NAMALWA (cell line): ENCODE measurements at regions not wholly inside any gene's neighbourhood (a gene's known extent, or its start where the extent isn't known, plus 50 kb on each side); places are given as distances from the start of the nearest gene placed in this dataset.
A peak's percentile ranks its signal among the peaks of the same experiment; 100 is the strongest.

Experiments
- DNase-seq: peaks from one replicate; pipeline ENCODE4 v3.0.0-alpha.2; 2015; ENCODE audit warnings: low spot score

- peak; percentile 76 for DNase-seq
Observed at GRCh38 chr13:40480012-40480914, 186.2 kb downstream of the FOXO1 start.

DNA sequence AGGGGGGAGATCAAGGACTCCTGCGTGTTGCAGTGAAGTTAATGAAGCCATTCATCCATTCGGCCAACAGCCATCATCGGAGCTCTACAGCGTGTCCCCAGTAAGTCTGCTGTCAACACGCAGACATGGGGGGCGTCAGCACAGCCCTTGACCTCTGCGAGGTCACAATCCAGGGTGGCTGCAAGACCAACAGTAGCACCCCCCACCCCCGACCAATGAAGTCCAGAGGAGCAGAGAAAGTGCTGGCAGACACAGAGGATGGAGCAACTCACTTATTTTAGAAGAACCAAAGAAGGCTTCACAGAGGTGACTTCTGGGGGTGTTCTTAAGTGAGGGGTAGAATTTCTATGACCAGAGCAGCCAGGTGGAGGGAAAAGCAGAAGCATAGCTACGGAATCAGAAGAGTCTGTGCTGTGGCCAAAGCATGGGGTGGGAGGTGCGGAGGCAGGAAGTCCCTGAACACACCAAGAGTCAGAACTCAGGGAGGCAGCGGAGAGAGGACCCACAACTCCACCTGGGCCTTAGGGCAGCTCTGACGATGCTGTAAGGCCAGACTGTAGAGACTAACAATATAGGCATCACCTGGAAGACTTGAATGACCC is 185.4 kb downstream of the FOXO1 start:
- peak; percentile 70 for DNase-seq

GRCh38 chr13:40483601-40484000 is 182.8 kb downstream of the FOXO1 start:
- DNase-seq = no peak

- DNase-seq = no peak
Observed at GRCh38 chr13:40484101-40484800, 182.2 kb downstream of the FOXO1 start.

DNA sequence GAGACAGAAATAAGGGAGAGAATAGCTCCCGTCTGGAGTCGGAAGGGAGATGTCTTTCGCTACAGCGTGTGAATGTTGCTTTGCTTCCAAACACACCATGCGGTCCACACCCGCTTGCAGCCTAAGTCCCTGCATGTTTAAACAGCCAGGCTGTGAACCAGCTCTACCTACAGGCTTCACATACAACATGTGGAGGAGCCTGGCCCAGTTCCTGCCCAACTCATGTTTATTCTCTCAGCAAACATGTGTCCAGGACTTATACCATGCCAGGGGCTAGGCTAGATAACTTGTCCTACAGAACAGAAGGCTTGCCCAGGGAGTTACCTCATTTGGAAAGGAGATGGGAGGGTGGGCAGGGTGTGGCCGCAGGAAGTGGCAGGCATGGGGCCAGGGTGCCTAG is 181.5 kb downstream of the FOXO1 start:
- no peak for DNase-seq

GRCh38 chr13:40485611-40486517 is 180.6 kb downstream of the FOXO1 start:
- no peak for DNase-seq

DNA sequence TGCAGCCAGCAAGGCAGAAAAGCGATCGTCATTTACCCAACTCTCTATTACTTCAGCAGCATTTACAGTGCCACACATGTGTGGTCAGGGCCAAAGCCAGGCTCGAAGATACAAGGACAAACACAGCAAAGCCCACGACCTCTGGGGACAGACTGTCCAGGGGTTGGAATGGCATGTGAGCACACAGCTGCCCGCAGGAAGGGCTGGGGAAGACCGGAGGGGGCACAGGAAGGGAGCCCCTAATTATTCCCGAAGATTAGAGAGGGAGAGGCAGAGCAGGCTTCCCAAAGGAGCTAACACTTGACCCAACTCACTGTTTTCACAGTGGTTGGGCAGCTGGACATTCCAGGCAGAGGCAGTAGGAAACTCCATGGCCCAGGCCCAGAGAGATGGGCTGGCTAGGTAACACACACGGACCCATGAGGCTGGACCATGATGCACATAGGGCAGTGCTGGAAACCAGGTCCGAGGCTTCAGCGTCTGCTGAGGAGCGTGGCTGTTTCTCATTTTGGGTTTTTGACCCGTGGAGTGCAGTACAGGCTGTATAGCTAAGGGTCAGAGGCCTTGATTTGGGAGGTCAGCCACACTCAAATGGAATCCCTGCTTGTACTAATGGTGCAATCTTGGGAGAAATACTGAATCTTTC is 179.8 kb downstream of the FOXO1 start:
- no peak for DNase-seq

DNA sequence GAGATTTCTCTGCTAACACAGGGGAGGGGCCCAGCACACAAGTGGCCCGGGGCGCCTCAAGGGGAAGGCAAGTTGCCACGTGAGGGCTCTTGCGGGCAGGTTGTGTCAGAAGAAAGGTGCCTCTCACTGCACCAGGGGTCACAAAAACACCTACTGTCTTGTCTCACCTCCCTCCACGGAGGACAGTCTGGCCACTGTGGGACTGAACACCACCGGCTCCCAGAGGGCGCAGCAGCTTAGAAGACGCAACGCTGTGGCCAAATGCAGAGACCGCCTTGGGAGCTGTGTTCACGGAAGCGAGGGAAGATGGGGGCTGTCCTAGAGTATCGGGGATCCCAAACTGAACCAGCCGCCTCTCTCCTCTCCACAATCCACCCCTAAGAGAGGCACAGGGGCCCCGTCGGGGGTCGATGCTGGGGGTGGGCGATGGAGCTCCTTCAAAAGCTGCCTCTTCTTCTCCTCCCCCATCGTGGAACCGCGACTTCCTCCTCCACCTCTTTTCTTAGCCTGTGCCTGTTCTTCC is 177.5 kb downstream of the FOXO1 start:
- no peak for DNase-seq

- no peak for DNase-seq
Observed at GRCh38 chr13:40490086-40490758, 176.2 kb downstream of the FOXO1 start.

- no peak for DNase-seq
Observed at GRCh38 chr13:40492511-40492910, 173.9 kb downstream of the FOXO1 start.

GRCh38 chr13:40494513-40494912 is 171.9 kb downstream of the FOXO1 start:
- peak; percentile 15 for DNase-seq

GRCh38 chr13:40494946-40495620 is 171.4 kb downstream of the FOXO1 start:
- no peak for DNase-seq

GRCh38 chr13:40495621-40496001 is 170.8 kb downstream of the FOXO1 start:
- no peak for DNase-seq

GRCh38 chr13:40496035-40496810 is 170.2 kb downstream of the FOXO1 start:
- DNase-seq = no peak

DNA sequence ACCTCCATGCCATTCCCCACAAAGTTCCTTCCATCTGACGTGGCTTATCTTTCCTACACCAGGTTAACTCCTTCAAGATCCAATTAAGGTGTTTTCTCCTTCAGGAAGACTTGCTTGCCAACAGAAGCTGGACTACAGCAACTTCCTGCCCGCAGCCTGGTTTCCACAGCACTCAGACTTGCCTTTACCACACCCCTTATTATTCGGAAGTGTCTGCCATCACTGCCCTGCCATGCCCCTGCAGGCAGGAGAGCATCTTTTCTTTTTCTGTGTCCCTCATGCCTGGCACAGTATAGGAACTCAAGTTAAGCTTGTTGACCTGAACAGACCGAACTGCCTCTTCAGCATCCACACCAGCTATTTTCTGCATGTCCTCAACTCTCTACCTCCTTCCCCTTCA is 168.0 kb downstream of the FOXO1 start:
- DNase-seq = no peak

DNA sequence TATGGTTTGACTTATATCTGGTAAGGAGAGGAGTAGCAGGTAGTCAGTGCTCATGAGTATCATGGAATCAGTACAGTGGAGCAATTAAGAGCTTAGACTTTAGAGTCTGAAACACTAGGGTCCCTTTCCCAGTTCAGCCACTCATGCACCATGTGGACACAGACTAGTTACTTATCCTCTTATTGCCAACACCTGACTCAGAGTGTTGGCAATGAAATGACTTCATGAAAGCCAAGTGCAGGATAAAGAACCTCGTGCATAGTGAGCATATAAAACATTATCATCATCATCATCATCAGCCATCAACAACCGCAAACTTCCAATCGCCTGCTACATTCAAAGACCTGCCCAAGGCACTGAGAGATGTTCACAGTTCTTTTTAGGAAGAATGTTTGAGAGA is 164.2 kb downstream of the FOXO1 start:
- no peak for DNase-seq

DNA sequence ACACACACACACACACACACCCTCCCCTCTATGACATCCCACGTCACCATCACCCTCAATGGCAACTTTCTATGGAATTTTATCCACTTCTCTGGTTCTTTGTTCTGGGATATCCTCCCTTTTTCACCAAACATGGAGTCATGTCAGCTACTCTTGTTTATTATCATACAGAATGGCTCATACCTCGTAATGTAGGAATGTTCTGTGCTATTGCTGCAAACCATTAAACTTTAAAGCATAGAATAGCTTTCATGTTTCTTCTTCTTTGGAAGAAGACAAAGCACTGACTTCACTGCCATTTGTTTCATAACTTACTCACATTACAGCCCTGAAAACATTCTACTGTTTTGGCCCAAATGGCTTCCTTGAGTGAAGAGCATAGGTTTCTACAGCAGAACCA is 163.4 kb downstream of the FOXO1 start:
- DNase-seq = no peak

GRCh38 chr13:40503966-40504591 is 162.4 kb downstream of the FOXO1 start:
- no peak for DNase-seq

DNA sequence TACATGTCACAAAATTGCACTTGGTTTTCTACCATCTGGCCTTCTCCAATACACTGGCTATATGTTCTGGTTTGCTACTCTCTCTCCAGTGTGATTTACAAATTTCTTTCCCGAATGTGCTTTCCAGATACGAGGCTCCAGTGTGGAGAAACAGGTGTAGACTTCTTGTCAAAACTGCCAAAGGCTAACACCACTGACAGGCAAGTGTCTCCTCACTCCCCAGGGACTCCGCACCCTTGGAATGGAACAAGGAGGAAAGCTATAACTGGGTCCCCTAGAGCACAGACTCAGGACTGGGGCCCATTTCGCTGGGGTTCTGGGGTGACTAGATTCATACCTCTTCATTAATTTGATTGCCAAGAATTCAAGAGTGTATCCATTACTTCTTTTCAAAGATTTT is 161.8 kb downstream of the FOXO1 start:
- DNase-seq = no peak
